GM18519 (cell line): ENCODE measurements at regions not wholly inside any gene's neighbourhood (a gene's known extent, or its start where the extent isn't known, plus 50 kb on each side); places are given as distances from the start of the nearest gene placed in this dataset.
"Not testable (repeated sequence)": the region's sequence is repeated elsewhere in the genome, so short reads cannot be mapped to it uniquely, and the experiment has no call there.

Experiments used
- ATAC-seq: cut with Tn5 transposase; IDR thresholded peaks from one replicate; pipeline ENCODE4 v1.9.1; 2021; ENCODE audit warnings: mild to moderate bottlenecking, moderate library complexity; ENCODE audit not compliant: unreplicated experiment, low FRiP score

DNA sequence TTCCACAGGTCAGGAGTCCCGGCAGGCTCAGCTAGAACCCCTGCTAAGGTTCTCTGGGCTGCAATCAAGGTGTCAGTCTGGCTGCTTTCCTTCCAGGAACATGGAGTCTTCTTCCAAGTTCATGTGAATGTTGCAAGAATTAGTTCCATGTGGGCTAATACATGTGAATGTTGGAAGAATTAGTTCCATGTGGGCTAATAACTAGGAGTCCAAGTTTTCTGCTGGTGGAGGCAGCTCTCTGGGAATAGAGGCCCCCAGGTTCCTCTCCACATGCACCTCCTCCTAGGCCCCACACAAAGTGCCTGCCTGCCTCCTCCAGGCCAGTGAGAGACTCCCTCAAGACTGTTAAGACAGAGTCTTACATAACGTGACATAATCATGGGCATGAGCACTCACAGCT is 140.8 kb upstream of the SLC35G4 start:
- no peak for ATAC-seq

DNA sequence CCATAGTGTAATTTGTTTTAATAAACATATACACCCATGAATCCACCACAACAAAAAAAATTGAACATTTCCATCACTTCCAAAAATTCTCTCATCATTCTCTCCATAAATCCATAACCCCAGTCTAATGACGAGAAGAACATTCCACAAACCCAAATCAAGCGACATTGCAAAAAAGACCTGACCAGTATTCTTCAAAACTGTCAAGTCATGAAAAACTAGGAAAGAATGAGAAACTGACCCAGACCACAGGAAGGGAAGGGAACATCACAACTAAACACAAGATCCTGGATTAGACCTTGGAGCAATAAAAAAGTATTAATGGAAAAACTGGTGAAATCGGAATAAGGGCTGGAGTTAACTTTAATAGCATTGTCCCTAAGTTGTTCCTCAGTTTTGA is 141.3 kb upstream of the SLC35G4 start:
- no peak for ATAC-seq

DNA sequence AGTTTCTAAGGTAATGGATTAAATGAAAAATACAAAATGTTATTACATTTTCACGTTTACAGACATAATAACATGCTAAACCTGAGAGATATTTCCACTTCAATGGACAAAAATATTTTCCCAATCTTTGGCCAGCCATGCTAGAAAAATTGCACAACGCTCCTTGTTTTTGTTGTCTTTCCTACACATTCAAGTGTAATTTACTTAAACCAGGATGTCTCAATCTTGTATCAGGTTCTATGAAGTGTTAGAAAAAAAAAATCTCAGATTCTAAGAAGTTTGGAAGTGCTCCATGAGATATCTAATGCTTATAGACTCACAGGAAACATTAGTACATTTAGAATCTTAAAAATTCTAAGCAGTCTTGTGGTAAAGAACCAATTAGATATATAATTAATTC is 141.8 kb upstream of the SLC35G4 start:
- no peak for ATAC-seq

DNA sequence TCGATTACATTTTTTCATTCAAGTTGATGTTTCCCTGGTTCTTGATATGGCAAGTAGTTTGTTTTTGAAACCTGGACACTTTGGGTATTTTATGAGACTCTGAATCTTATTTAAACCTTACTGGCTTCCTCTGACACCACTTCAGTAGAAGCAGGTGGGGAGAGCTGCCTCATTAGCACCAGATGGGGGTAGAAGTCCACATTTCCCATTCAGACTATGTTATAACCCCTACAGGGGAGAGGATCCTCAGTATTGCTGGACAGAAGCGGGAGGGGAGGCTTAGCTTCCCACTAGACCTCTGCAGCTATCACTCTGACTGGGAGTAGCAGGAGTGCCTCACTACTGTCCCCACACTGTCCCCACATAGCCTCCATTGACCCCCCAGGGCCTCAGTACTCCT is 145.3 kb upstream of the SLC35G4 start:
- ATAC-seq, result no peak

DNA sequence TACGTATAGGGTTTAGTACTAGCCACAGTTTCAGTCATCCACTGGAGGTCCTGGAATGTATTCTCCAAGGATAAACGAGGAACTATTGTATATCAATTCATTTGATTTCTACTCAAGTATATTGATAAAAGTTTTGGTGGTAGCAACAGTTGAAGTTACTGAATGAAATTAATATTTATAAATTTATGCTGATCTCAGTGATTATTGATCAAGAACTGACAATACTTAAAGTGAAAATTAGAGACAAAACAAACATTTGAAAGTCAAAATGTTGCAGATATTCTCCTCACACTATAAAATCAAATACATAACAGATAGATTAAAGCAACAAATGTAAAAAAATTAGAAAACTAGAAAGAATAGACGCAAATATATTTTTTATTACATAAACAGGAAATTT is 150.9 kb upstream of the SLC35G4 start:
- no peak for ATAC-seq

DNA sequence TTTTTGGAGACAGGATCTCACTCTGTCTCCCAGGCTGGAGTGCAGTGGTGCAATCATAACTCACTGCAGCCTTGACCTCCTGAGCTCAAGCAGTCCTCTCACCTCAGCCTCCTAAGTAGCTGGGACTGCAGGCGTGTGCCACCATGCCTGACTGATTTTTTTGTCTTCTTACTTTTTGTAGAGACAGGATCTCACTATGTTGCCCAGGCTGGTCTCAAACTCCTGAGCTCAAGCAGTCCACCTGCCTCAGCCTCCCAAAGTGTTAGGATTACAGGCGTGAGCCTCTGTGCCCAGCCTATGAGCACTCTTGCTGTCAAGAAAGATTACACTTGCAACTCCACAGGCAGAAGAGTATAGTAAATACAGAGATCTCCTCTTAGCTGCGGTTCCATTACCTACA is 151.5 kb upstream of the SLC35G4 start:
- not testable (repeated sequence) for ATAC-seq

DNA sequence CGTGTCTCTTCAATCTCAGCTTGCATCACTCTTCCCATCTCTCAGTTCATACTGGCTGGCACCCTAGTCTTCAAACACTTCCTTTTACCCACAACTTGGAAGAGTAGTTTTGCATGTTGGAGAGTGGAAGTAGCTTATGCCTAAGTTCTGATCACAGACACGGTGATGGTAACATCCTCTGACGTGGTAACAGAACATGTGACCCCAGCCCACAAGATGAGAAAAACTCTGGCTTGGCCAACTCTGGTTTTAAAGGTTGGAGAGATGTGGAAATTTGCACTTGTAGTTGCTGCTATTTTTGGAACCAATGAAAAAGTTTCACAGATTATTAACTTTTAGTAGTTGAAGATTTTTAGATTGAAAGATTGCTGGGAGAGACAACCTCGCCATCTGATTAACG is 155.4 kb upstream of the SLC35G4 start:
- ATAC-seq, result no peak

DNA sequence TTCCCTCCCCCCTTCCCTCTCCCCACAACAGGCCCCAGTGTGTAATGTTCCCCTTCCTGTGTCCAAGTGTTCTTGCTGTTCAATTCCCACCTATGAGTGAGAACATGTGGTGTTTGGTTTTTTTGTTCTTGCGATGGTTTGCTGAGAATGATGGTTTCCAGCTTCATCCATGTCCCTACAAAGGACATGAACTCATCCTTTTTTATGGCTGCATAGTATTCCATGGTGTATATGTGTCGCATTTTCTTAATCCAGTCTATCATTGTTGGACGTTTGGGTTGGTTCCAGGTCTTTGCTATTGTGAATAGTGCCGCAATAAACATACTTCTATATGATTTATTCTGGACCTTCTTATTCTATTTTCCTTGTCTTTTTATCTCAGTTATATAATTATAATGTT is 165.2 kb upstream of the SLC35G4 start:
- not testable (repeated sequence) for ATAC-seq

DNA sequence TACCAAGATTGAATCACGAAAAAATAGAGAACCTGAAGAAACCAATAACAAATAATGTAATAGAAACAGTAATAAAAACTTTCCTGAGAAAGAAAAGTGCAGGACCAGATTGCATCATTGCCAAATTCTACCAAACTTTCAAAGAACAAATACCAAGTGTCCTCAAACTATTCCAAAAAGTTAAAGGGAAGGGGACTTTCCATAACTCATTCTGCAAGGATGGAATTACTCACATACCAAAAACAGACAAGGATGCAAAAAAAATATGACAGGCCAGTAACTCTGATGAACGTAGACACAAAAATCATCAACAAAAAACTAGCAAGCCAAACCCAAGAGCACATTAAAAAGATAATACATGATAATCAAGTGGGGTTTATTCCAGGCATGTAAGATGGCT is 172.3 kb upstream of the SLC35G4 start:
- no peak for ATAC-seq

DNA sequence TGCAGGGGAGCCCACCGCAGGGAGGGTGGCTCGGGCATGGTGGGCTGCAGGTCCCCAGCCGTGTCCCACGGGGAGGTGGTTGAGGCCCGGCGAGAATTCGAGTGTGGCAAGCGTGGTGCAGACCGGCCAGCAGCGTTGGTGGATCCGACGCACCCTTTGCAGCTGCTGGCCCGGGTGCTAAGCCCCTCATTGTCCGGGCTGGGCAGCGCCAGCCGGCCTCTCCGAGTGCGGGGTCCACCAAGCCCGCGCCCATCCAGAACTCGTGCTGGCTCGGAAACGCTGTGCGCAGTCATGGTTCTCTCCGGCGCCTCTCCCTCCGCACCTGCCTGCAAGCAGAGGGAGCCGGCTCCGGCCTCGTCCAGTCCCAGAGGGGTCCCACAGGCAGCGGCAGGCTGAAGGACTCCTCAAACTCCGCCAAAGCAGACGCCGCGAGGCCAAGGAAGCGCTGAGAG is 177.0 kb upstream of the SLC35G4 start:
- ATAC-seq, result no peak

DNA sequence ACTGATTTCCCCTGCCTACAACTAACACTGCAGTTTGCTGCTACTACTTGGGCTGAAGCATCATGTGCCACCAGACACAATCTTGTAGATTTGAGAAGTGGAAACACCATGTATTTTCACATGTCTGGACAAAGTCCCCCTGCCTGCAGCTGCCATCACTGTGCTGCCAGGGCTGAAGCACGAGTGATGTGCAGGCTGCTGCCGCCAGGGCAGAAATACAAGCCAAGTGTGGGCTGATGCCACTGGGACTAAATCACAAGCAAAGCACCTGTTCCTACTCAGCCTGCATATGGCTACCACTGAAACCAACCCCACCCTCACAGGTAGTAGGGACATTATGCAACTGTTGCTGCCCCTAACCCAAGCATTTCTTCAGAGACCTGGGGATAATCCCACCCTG is 179.5 kb upstream of the SLC35G4 start:
- ATAC-seq, result no peak

DNA sequence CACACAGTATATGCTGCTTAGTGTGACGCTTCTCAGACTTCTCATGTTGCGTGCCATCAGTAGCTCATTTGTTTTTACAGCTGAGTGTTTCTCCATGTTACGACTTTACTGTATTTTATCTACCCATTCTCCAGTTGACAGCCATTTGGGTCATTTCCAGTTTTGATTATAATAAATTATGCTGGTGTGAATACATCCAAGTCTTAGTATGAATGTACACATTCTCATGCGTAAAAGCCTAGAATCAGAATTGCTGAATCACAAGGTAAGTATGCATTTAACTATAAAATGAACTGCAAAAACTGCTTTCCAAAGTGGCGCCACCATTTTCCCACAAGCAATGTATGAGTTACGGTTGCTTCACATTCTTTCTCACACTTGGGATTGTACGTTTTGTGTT is 184.2 kb upstream of the SLC35G4 start:
- ATAC-seq, result no peak

DNA sequence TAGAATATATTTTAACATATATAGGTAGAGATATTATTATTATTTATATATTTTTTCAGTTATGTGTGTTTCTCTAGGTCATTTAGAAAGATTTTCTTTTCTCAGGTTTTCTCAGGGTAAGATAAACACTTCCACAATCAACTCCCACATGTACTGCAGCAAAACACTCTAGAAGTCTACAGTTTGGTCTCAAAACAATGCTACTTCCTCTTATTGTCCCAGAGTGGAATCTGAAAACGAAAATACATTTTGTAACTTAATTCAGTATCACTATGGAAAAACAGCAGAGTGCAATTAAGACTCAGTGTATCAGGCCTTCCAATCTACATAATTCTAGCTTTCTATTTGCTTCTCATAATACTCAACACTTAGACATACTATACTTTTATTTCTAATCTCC is 190.1 kb upstream of the SLC35G4 start:
- no peak for ATAC-seq

DNA sequence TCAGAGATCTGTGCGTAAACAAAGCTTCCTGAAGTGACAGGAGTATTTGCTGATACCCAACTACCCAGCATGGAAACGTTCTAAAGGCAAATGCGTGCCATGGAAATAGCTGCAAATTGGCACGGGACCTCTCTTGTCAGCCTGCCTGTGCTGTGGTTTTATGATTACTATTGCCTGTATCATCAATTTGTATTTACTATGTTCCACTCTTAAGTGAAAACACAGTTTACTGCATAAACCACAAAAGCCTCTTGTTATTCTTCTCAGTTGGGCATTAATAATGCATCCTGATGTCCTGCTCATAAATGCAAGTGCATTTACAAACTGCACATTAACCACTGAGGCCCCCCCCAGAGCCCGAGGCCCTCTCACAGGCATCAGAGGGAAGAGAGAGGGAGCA is 196.6 kb upstream of the SLC35G4 start:
- no peak for ATAC-seq

DNA sequence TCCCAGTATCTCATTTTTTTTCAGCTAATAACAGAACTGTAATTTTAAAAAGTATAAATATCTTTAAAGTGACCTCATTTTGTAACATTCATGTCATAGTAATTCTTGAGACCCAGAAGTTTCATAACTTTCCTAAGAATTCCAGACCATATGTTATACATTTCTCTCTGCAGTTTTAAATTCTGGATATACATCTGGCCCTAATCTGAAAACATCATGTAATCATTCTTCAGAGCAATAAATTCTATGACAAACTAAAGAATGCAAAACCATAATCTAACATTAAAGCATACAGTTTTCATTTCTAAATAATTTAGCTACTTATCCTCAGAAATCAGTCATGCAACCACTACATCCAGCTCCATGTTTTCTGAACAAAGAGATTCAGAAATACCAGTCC is 198.3 kb upstream of the SLC35G4 start:
- ATAC-seq, result no peak

DNA sequence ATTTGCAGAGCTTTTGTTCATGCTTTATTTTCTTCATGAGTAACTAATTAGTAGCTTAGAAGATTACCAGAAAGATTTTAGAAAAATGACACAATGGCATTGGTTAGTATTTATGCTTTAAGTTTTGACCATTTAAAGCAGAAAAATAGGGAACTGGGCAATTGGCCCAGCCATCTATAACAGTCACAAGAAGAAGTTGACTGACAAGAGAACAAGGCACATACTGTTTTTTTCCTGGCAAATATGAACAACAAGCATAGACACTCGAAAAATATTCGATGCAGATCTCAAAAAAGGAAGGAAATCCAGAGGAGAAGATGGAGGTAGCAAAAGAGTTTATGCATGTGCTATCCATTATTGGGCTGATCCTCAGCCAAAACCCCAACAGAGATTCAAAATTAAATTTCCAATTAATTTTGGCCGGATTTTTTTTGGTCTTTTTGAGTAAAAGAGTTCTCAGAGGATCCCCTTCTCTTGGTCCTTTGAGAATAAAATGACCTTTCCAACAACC is 200.8 kb upstream of the SLC35G4 start:
- no peak for ATAC-seq

DNA sequence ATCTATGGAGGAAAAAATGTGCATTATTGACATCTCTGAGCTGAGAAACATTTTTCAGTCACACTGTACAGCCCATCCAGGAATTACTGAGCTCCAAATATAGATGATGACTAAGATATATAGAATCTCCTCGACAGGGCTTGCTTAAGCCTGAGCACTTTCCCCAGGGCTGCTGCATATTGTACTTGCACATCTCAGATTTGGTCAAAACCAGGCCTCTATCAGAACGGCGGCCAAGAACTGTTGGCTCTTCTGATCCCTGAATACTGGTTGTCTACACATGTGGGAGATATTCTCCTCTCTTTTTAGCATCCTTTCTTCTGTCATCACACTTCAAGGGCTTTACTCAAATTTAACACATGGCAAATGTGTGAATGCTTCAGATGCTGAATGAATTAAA is 201.5 kb upstream of the SLC35G4 start:
- ATAC-seq, result no peak

DNA sequence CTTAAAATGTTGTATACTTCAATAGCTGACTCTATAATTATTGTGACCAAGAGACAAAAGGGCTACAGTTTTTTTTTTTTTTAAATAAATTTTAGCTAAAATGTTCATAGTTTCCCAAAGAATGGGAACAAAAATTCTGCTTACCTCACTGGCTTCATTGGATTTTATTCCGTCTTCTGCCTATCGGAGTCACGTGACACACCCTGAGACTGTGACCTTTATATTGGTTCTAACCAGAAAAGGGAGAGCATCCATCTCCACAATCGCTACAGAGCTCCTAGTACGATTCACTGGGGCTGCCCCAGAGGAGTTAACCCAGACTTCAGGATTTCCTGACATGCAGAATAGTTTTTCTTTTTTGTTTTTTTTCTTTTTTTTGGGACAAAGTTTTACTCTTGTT is 203.6 kb upstream of the SLC35G4 start:
- ATAC-seq, result no peak

DNA sequence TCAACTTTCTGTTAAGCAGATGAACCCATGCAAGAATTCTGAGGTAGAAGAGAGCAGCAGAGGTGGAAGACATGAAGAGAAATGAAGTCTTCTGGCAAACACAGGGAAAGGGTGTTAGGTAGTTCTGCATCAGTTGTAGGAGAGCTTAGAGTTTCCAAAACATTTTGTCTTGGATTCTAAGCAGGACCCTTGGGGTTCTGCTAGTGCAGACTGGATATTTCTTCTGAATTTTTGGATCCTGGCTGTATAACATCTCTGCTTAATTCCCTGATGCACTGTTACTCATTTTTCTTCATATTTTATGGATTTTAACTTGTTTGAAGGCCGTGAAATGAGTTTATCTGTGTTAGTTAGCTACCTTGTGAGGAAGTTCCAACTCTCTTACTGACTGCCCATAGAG is 208.7 kb upstream of the SLC35G4 start:
- no peak for ATAC-seq

DNA sequence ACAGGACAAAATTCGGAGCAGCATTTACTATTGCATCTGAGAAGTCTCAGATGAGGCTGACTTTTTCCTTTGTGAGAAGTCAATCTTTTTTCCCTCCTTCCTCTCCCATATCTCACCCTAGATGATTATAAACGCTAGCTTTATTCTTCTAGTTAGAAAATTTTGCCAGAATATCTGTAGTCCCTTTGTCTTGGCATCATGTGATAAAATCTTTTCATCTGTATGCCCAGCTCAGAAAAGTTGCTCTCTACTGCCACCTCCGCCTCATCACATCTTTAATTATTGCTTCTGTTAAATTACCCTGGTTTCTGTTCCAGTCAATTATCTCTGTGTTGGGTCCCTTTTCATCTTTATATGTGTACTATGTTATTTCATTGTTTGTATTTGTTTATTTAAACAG is 210.8 kb upstream of the SLC35G4 start:
- ATAC-seq, result no peak

DNA sequence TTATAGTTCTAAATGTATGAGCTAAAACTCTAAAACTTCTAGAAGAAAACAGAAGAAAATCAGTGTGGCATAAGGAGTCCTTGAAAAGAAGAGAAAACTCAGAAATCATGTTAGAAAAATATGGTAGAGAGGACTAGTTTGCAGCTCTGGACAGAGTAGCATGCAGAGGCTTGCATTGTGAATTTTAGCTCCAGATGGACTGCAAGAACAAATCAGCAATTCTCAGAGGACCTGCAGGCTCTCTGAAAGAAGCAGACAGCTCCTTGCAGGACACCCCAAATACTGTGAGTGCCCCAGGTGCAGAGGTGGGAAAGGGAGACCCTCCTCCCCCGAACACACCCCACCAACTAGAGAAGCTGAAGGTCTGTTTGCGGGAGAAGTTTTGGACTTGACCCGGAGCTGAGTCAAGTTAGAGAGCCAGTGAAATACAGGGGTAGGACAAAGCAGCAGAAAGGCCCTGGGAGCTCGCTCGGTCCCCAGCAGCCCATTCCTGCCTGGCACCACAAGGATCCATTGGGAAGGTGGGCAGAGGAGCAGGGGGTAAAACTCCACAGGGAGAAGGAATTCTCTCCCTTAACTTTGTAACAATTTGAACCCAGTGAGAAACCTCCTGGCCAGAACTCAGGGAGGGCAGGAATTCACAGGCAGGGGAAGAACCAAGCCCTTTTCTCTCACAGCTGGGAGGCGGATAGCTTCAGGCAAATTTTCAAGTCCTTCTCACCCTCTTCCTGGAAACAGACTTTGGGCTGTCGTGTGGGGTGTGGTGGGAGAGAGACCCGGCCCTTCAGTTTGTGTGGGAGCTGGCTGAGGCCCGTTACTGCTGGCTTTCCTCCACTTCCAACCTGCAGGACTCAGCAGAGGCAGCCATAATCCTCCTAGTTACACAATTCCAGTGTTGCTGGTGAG is 216.2 kb upstream of the SLC35G4 start:
- ATAC-seq, result no peak

DNA sequence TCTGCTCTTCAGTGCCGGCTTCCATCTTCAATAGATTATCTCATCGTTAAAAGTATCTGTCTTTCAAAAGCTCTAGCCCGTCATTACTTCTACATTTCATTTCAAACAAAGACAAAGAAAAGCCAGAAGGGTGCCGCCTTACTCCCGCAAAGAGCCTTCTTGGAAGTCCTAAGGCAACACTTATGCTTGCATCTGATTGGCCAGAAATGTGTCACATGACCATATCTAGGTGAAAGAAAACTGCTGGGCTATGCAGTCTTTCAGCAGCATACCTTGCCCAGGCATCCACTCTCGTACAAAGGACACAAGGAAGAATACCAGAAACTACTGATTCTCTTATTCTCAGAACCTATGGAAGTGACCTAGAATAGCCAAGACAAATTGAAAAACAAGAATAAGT is 217.1 kb upstream of the SLC35G4 start:
- no peak for ATAC-seq
